Hematopoietic multipotent progenitor cell treated with erythropoietin and hydrocortisone succinate and interleukin-3 and kit ligand, for 4 days (in vitro differentiated cells): ENCODE measurements at regions not wholly inside any gene's neighbourhood (a gene's known extent, or its start where the extent isn't known, plus 50 kb on each side); places are given as distances from the start of the nearest gene placed in this dataset.
A peak's percentile ranks its signal among the peaks of the same experiment; 100 is the strongest.
"Not testable (repeated sequence)": the region's sequence is repeated elsewhere in the genome, so short reads cannot be mapped to it uniquely, and the experiment has no call there.

Experiments used
- DNase-seq: peaks from one replicate; pipeline ENCODE4 v3.0.0-alpha.2; 2015

- DNase-seq = no peak
These were observed 300.2 kb upstream of the PRKD1 start for GRCh38 chr14:30227876-30228275.

GRCh38 chr14:30230719-30231118, 303.1 kb upstream of the PRKD1 start:
- no peak for DNase-seq

- no peak for DNase-seq
These were observed 307.3 kb upstream of the PRKD1 start for GRCh38 chr14:30234966-30235365.

- no peak for DNase-seq
These were observed 307.8 kb upstream of the PRKD1 start for GRCh38 chr14:30235485-30235884.

DNA sequence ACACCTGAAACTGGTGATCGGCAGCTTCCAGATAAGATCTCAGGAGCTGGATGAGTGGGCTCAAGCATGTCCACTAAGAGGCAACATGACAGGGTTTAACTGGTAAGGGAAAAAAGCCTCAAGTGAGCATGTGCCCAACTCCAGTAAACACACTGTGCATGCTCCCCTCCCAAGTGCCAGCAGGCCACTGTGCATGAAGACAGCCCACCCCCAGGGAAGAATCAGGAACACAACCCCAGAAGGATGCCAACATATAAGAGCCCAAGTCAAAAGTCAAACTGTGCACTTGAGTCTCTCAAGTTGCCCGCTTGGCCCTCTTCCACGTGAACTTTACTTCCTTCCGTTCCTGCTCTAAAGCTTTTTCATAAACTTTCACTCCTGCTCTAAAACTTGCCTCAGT, 311.3 kb upstream of the PRKD1 start:
- DNase-seq = no peak

- no peak for DNase-seq
These were observed 312.4 kb upstream of the PRKD1 start for GRCh38 chr14:30240018-30240417.

GRCh38 chr14:30240685-30241084, 313.0 kb upstream of the PRKD1 start:
- DNase-seq = no peak

DNA sequence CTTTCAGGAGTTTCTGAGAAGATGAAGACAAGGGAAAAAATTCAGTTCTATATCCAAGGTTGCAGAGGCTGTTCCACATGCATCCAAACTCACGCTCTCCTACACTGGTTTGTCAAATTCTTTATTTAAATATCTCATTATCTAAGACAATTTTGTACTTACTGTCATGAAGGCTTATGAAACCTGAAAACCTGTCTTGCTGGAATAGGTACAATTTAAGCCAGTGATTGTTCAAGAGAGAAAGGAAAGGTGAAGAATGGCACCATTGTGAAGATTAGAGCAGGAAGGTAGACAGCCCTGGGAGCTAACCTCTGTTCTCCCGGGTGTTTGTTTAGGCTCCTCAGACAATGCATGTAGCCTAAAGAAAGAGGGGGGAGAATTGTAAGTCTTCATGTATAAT, 315.1 kb upstream of the PRKD1 start:
- DNase-seq = no peak

- no peak for DNase-seq
These were observed 315.6 kb upstream of the PRKD1 start for GRCh38 chr14:30243207-30243606.

GRCh38 chr14:30243805-30244204, 315.2 kb upstream of the G2E3 start:
- no peak for DNase-seq

- not testable (repeated sequence) for DNase-seq
These were observed 314.6 kb upstream of the G2E3 start for GRCh38 chr14:30244348-30244747.

DNA sequence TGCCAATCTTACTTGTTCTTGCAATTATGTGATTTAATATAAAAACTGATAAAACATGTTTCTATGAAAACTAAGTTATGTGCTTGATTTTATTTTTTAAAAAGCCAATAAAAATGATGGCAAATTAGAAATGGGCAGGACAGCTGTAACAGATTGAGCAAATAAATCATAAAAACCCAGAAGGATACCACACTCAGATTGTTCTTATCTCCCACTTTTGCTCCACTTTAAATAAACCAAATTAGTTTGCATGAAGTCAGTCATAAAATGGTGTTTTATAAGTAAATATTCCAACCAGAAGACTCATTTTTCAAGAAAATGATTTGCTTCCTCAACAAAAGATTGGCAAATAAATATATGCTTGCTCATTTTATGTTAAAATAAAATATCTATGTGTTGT, 307.9 kb upstream of the G2E3 start:
- no peak for DNase-seq

DNA sequence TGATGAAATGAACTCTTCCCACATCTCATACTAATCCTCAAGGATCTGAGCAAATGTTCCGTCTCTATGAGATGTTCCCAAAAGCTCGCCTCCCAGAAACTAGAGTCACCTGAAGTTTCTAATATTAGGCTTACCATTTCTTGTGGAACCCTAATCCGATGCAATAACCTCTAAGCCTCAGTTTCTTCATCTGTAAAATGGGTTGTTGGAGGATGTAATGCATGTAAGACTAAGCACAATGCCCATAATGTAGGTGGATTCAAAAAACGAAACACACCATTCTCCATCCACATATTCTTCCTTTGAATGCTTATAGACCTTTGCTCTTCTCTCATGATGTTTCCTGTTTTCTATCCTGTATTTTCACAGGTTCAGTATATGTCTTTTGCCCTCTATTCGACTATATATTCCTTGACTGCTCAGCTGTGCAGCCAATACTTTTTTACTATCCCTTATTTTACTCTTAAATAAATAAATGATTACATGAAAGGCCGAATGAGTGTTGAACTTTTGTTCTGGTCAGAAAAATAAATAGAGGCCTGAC, 307.3 kb upstream of the G2E3 start:
- DNase-seq = no peak

DNA sequence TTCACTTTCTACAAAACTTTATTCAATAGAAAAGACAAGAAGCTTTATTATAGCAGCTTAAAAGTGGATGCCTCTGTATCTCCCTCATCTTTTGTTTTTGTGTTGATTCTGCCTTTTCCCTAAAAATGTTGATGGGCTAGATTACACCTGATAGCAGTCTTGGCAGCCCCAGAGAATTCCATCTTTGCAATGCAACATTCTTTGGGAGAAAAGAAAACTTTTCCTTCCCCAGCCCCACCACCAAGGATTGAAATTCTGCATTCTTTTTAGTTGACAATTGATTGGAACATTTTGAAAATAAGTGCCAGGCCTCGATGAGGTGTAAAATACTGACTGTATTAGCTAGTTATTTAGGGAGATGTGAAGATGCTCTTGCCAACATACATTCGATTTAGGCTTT, 306.8 kb upstream of the G2E3 start:
- no peak for DNase-seq

DNA sequence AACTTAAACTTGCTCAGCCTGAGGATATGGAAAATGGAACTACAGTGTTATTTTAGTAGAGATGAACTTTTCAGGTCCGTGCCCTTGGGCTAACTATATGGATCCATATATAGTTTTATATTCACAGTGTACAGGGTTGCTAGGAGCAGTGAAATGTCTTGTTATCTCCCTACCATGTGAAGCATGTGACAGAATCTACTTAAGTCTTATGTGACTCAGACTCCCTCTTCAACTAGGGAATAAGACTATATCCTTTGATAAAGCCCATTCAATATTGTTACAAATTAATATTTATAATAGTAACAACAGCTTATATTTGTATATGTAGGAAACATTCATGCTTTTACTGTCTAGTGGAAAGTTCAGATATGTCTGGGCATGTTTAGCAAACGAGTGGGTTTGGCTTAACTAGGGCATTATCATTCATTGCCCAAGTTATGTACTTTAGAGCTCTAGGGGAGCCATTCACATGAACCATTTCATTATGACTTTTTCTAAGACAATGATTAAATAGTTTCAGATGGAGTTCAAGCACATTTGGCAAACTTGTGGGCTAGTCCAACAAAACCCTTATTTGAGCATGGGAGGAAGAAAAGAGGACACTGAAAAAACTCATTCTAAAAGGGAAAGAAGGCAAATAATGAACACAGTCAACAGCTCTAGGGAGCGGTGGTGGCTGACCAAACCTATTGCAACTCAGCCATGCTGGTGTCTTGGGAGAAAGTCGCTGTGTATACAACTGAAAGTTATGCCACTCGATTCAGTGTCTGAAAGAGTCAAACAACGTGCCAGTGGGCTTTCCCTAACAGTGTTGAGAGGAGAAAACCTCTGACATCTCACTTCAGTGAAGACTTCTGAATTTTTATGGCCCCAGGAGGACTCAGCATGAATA, 305.9 kb upstream of the G2E3 start:
- no peak for DNase-seq

DNA sequence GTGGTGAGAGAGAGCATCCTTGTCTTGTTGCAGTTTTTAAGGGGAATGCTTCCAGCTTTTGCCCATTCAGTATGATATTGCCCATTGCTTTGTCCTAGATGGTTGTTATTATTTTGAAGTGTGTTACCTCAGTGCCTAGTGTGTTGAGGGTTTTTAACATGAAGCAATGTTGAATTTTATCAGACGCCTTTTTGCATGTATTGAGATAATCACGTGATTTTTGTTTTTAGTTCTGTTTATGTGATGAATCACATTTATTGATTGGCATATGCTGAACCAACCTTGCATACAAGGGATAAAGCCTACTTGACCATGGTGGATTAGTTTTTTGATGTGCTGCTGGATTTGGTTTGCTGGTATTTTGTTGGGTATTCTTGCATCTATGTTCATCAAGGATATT, 302.3 kb upstream of the G2E3 start:
- DNase-seq = no peak

DNA sequence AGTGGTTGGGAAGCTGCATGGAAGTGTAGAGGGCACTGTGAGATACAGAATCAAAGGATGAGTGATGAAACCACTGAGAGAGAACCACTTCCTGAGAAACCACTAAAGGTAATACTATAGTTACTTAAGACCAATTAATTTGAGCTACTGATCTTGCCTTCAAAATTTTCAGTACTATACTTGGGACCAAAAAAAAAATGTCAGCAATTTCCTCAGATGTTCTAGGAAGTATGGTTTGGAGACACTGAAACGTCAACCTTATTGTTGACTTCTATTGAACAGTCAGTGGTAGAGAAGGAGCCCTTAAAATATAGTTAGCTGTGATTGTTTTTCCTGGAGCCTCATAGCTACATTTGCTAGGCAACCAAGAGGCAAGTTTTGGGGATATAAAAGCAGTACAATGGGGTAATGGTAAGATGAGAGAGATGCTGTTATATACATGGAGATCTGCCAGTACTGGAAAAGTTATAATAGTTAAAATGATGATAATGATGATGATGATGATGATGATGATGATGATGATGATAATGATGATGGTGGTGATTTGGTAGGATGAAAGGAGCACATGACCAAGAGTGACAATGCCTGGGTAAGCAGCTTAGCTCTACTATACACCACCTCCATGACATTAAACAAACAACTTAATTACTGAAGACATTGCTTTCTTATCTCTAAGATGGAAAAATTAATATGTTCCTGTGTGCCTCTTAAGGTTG, 300.9 kb upstream of the G2E3 start:
- DNase-seq = no peak

GRCh38 chr14:30260833-30261607, 297.9 kb upstream of the G2E3 start:
- no peak for DNase-seq

DNA sequence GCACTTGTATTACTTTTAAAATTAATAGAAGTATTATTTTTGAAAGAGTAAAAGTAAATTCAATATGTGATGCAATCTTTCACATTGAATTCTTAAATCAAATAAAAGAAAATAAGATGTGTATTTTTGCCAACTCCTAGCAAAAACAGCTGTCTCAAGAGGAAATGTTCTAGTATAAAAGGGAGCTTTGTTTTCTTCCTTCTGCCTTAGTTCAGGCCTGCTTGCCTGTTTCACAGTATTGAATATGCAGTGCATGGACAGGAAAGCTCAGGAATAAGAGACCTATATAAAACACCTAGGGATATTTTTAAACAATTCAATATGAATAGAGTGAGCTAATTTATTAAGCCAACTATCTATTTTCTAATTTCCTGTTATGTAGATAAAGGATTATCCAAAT, 294.8 kb upstream of the G2E3 start:
- no peak for DNase-seq

DNA sequence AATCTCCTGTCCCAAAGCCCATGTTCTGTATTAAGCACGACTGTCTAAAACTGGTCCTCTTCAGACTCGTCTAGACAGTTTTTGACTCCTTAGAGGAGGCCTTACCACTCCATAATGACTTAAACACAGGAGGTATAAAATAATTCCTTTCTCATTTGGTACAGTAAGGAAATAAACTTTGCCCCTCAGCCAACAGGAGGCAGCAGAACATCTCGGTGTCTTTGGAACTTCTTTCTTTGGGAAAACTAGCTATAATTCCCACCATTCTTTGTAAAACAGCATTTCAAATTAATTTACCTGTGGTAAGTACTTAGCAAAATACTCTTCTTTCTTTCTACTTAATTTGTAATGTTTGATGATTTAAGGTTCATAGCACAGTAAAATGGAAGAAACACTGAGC, 292.7 kb upstream of the G2E3 start:
- DNase-seq = no peak

DNA sequence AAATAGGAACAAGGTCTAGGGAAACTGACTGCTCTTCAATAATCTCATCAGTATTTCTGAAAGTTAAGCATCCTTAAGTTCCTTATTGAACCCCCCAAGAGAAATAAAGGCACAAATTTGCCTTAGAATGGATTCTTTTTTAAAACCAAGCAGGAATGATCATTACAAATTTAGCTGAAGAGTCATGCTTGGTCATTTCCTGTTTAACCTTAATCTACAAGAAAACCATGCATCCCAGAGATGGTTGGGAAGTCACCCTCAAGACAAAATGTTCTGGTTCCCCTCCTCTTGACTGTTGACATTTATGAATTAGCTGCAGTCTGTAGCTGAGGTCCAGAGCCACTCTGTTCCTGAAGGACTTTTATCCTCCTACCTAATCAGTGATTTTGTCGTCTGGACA, 291.8 kb upstream of the G2E3 start:
- peak; percentile 11 for DNase-seq

GRCh38 chr14:30270200-30271161, 288.5 kb upstream of the G2E3 start:
- DNase-seq = peak; percentile 87
